CD14-positive monocyte (primary cell): ENCODE measurements at regions not wholly inside any gene's neighbourhood (a gene's known extent, or its start where the extent isn't known, plus 50 kb on each side); places are given as distances from the start of the nearest gene placed in this dataset.

Source experiments
- DNase-seq, 3 donors: peaks; one replicate each; pipeline ENCODE4 v3.0.0-alpha.2; 2011 to 2022
- H2AFZ ChIP-seq: 2 replicates; pipeline ENCODE4 v1.6.0; 2012; ENCODE audit warnings: mild to moderate bottlenecking, low read depth, low read length, inconsistent platforms; ENCODE audit not compliant: insufficient read depth, poor library complexity, severe bottlenecking
- H3K27ac ChIP-seq, 2 donors: 1 replicate in 1 of 2; 2 replicates in 1 of 2; pipeline ENCODE4 v1.5.1; 2012 to 2013; ENCODE audit warnings: low read length in 2 of 2, control low read depth in 1 of 2, inconsistent platforms in 1 of 2, low read depth in 1 of 2, mild to moderate bottlenecking in 1 of 2
- H3K27me3 ChIP-seq, 2 donors: one replicate each; pipeline versions ENCODE4 v1.6.0 to v1.6.1; 2011 to 2013; ENCODE audit warnings: low read length in 2 of 2; ENCODE audit not compliant: control insufficient read depth in 2 of 2, insufficient read depth in 2 of 2
- H3K36me3 ChIP-seq, 2 donors: replicated peaks in 1 of 2; 1 replicate in 1 of 2; 2 replicates in 1 of 2; pipeline versions ENCODE4 v1.5.1 to v1.6.1; 2012 to 2013; ENCODE audit warnings: low read length in 2 of 2, control low read depth in 1 of 2, inconsistent platforms in 1 of 2, mild to moderate bottlenecking in 1 of 2; ENCODE audit not compliant: insufficient read depth in 2 of 2, control insufficient read depth in 1 of 2
- H3K4me1 ChIP-seq, 2 donors: 1 replicate in 1 of 2; 2 replicates in 1 of 2; pipeline versions ENCODE4 v1.5.1 to v1.6.1; 2012 to 2013; ENCODE audit warnings: low read length in 2 of 2, control low read depth in 1 of 2, inconsistent platforms in 1 of 2, mild to moderate bottlenecking in 1 of 2, moderate library complexity in 1 of 2; ENCODE audit not compliant: insufficient read depth in 2 of 2, control insufficient read depth in 1 of 2
- H3K4me2 ChIP-seq: replicated peaks from 2 replicates; pipeline ENCODE3; 2012; ENCODE audit warnings: low read length, moderate library complexity, mild to moderate bottlenecking; ENCODE audit not compliant: poor library complexity, severe bottlenecking; ENCODE audit errors: extremely low read depth
- H3K4me3 ChIP-seq, 3 experiments: fragments of 200-600 bp in 1 of 3; sonication (generic) in 1 of 3; replicated peaks in 1 of 3; 1 replicate in 2 of 3; 2 replicates in 1 of 3; pipeline ENCODE4 v1.5.1; 2011 to 2013; ENCODE audit warnings: low read length in 3 of 3, mild to moderate bottlenecking in 3 of 3, control low read depth in 2 of 3, low read depth in 2 of 3, inconsistent platforms in 1 of 3, moderate library complexity in 1 of 3
- H3K79me2 ChIP-seq: 2 replicates; pipeline ENCODE4 v1.6.0; 2012; ENCODE audit warnings: mild to moderate bottlenecking, control low read depth, inconsistent platforms, low read length, moderate library complexity; ENCODE audit not compliant: insufficient read depth
- H3K9ac ChIP-seq: 2 replicates; pipeline ENCODE4 v1.6.0; 2017; ENCODE audit warnings: low read length, mild to moderate bottlenecking; ENCODE audit not compliant: insufficient read depth, poor library complexity, severe bottlenecking
- H3K9me3 ChIP-seq, 2 donors: replicated peaks in 1 of 2; 1 replicate in 1 of 2; 2 replicates in 1 of 2; pipeline versions ENCODE4 v1.5.1 to v1.6.1; 2012 to 2013; ENCODE audit warnings: low read length in 2 of 2, control low read depth in 1 of 2; ENCODE audit not compliant: control insufficient read depth in 1 of 2, insufficient read depth in 1 of 2
- H4K20me1 ChIP-seq: 2 replicates; pipeline ENCODE4 v1.6.0; 2012; ENCODE audit warnings: mild to moderate bottlenecking, low read length, control low read depth, moderate library complexity; ENCODE audit not compliant: insufficient read depth
- H3K27ac Mint-ChIP-seq, 7 donors: one replicate each; pipeline ENCODE4 v1.8.0; 2020; ENCODE audit warnings: mild to moderate bottlenecking in 7 of 7, mixed read lengths in 7 of 7, moderate library complexity in 6 of 7, inconsistent platforms in 2 of 7
- H3K27me3 Mint-ChIP-seq, 3 donors: one replicate each; pipeline ENCODE4 v1.8.0; 2021 to 2022; ENCODE audit warnings: low read depth in 3 of 3, mild to moderate bottlenecking in 3 of 3, mixed read lengths in 3 of 3, moderate library complexity in 3 of 3, inconsistent platforms in 1 of 3
- H3K36me3 Mint-ChIP-seq, 2 donors: one replicate each; pipeline ENCODE4 v1.8.0; 2020; ENCODE audit warnings: mixed read lengths in 2 of 2, inconsistent platforms in 1 of 2, mild to moderate bottlenecking in 1 of 2
- H3K4me1 Mint-ChIP-seq: one replicate; pipeline ENCODE4 v1.8.0; 2020; ENCODE audit warnings: mild to moderate bottlenecking, mixed read lengths
- H3K4me3 Mint-ChIP-seq, 2 donors: one replicate each; pipeline ENCODE4 v1.8.0; 2020; ENCODE audit warnings: mild to moderate bottlenecking in 2 of 2, mixed read lengths in 2 of 2, moderate library complexity in 1 of 2
- H3K9me3 Mint-ChIP-seq, 7 donors: one replicate each; pipeline ENCODE4 v1.8.0; 2020 to 2022; ENCODE audit warnings: mixed read lengths in 7 of 7, mild to moderate bottlenecking in 6 of 7, moderate library complexity in 6 of 7, inconsistent platforms in 2 of 7
- WGBS: methylation state at CpG from one replicate; pipeline ENCODE4 v1.1.5; 2013; ENCODE audit warnings: missing lambda C conversion rate; ENCODE audit not compliant: insufficient coverage; 5-methylcytosine and 5-hydroxymethylcytosine counted together
- intact Hi-C, 2 donors: fragments of 100-400 bp; cut with micrococcal nuclease; formaldehyde crosslinking; loops; one replicate each; pipeline versions ENCODE4 v1.15.0 to v1.15.1; 2023
- TF ChIP-seq, protein P1 (sequence below): fragments of 200-600 bp; IDR thresholded peaks from one replicate; pipeline ENCODE4 v1.8.0; 2022; ENCODE audit warnings: antibody characterized with exemption, mild to moderate bottlenecking

DNA sequence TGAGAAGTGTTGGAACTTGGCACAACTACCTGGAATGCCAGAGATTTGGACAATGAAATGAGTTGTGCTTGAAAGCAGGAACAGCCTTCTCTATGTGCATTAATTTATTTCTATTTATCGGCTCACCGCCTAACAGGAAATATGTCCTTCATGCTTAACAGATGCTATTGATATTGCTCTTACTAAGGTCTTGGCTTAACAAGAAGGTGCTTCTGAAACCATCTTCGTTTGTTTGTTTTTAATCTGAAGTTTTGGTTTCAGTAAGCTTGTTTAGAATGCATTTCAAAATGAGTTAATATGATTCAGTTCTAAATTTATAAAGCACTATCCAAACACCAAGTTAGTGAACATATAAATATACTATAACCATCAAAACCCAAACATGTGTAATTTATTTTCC, 898.3 kb upstream of the B3GALT2 start:
- Histone ChIP-seq H3K27me3 (no peaks in the 10 kb centered on the region), H4K20me1 (no peaks in the 10 kb centered on the region), H3K4me2 (no peak overlapping the region), H3K9ac (no peak overlapping the region), H3K4me3 (no peak overlapping the region), H3K4me1 (no peaks in the 10 kb centered on the region), H3K36me3 (no peaks in the 10 kb centered on the region), H3K9me3 (no peaks in the 10 kb centered on the region), H2AFZ (no peak overlapping the region), H3K27ac (no peak overlapping the region), H3K79me2 (no peaks in the 10 kb centered on the region)
- peaks cover 0 to 3% (median 0%) of the 10 kb centered on the region in 7 donors for H3K9me3 Mint-ChIP-seq
- H3K36me3 Mint-ChIP-seq = no peaks in the 10 kb centered on the region
- H3K27ac Mint-ChIP-seq = no peak overlapping the region
- intact Hi-C loops = no loop called here
- no CpG with 5 or more reads among the region's 3 CpGs for WGBS
- no peak overlapping the region for H3K4me3 Mint-ChIP-seq
- TF ChIP-seq, protein P1, sequence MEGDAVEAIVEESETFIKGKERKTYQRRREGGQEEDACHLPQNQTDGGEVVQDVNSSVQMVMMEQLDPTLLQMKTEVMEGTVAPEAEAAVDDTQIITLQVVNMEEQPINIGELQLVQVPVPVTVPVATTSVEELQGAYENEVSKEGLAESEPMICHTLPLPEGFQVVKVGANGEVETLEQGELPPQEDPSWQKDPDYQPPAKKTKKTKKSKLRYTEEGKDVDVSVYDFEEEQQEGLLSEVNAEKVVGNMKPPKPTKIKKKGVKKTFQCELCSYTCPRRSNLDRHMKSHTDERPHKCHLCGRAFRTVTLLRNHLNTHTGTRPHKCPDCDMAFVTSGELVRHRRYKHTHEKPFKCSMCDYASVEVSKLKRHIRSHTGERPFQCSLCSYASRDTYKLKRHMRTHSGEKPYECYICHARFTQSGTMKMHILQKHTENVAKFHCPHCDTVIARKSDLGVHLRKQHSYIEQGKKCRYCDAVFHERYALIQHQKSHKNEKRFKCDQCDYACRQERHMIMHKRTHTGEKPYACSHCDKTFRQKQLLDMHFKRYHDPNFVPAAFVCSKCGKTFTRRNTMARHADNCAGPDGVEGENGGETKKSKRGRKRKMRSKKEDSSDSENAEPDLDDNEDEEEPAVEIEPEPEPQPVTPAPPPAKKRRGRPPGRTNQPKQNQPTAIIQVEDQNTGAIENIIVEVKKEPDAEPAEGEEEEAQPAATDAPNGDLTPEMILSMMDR = no peak
- no peaks in the 10 kb centered on the region for H3K27me3 Mint-ChIP-seq
- H3K4me1 Mint-ChIP-seq = no peaks in the 10 kb centered on the region
- no peak for DNase-seq

DNA sequence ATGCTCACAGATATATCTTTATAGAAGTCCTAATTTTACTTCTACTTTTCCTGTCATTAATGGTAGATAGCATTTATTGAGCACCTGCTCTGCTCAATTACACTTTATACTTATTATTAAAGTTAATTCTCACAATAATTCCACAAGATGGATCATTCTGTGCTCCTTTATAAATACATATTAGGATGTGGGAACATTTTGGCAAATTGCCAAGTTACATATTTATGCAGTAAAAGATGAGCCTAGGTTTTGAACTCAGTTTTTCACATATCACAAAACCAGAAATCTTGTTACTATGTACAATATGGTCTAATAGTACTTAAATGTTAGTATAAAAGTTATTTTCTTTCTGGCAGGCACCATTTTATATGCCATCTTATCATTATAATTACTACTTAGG, 895.0 kb upstream of the B3GALT2 start:
- Histone ChIP-seq H3K79me2 (no peaks in the 10 kb centered on the region), H3K4me2 (no peak overlapping the region), H3K4me1 (no peaks in the 10 kb centered on the region), H3K36me3 (no peaks in the 10 kb centered on the region), H3K4me3 (no peak overlapping the region), H3K27me3 (no peaks in the 10 kb centered on the region), H2AFZ (no peak overlapping the region), H3K27ac (no peak overlapping the region), H3K9me3 (no peaks in the 10 kb centered on the region), H4K20me1 (no peaks in the 10 kb centered on the region), H3K9ac (no peak overlapping the region)
- no peaks in the 10 kb centered on the region for H3K36me3 Mint-ChIP-seq
- no peak for DNase-seq
- H3K9me3 Mint-ChIP-seq = peaks cover 0 to 7% (median 0%) of the 10 kb centered on the region in 7 donors
- no peak overlapping the region for H3K4me3 Mint-ChIP-seq
- H3K27ac Mint-ChIP-seq = no peak overlapping the region
- peaks cover 0 to 1% (median 0%) of the 10 kb centered on the region in 3 donors for H3K27me3 Mint-ChIP-seq
- H3K4me1 Mint-ChIP-seq = no peaks in the 10 kb centered on the region
- TF ChIP-seq, protein P1 = no peak
- intact Hi-C loops = no loop called here
